HG03139 (cell line): ENCODE measurements at regions not wholly inside any gene's neighbourhood (a gene's known extent, or its start where the extent isn't known, plus 50 kb on each side); places are given as distances from the start of the nearest gene placed in this dataset.

ENCODE experiments used
- ATAC-seq: cut with Tn5 transposase; IDR thresholded peaks from one replicate; pipeline ENCODE4 v1.9.1; 2021; ENCODE audit not compliant: unreplicated experiment

- no peak for ATAC-seq
Observed at GRCh38 chr6:74956559-74957428, 249.1 kb downstream of the COL12A1 start.

GRCh38 chr6:74953708-74954107 is 252.1 kb downstream of the COL12A1 start:
- ATAC-seq, result no peak

GRCh38 chr6:74946961-74947360 is 258.9 kb downstream of the COL12A1 start:
- ATAC-seq, result no peak

- ATAC-seq, result no peak
Observed at GRCh38 chr6:74942130-74942529, 263.7 kb downstream of the COL12A1 start.

GRCh38 chr6:74941424-74941823 is 264.4 kb downstream of the COL12A1 start:
- no peak for ATAC-seq

GRCh38 chr6:74939721-74940620 is 265.9 kb downstream of the COL12A1 start:
- no peak for ATAC-seq

GRCh38 chr6:74939151-74939708 is 266.6 kb downstream of the COL12A1 start:
- ATAC-seq, result no peak

GRCh38 chr6:74937936-74938335 is 267.9 kb downstream of the COL12A1 start:
- no peak for ATAC-seq

- no peak for ATAC-seq
Observed at GRCh38 chr6:74936886-74937285, 269.0 kb downstream of the COL12A1 start.

- no peak for ATAC-seq
Observed at GRCh38 chr6:74932232-74932888, 273.5 kb downstream of the COL12A1 start.

GRCh38 chr6:74931558-74931957 is 274.3 kb downstream of the COL12A1 start:
- no peak for ATAC-seq

- ATAC-seq, result no peak
Observed at GRCh38 chr6:74928203-74928602, 277.6 kb downstream of the COL12A1 start.

GRCh38 chr6:74927299-74927698 is 278.6 kb downstream of the COL12A1 start:
- ATAC-seq, result no peak

- peak; percentile 96 for ATAC-seq
Observed at GRCh38 chr6:74925683-74926082, 280.2 kb downstream of the COL12A1 start.

GRCh38 chr6:74914888-74915287 is 291.0 kb downstream of the COL12A1 start:
- ATAC-seq, result no peak

- no peak for ATAC-seq
Observed at GRCh38 chr6:74912234-74912633, 293.6 kb downstream of the COL12A1 start.

GRCh38 chr6:74902846-74903245 is 303.0 kb downstream of the COL12A1 start:
- ATAC-seq, result no peak

- ATAC-seq, result no peak
Observed at GRCh38 chr6:74902089-74902488, 303.8 kb downstream of the COL12A1 start.

GRCh38 chr6:74901576-74901975 is 304.3 kb downstream of the COL12A1 start:
- no peak for ATAC-seq

GRCh38 chr6:74899416-74899815 is 306.4 kb downstream of the COL12A1 start:
- ATAC-seq, result no peak

GRCh38 chr6:74892091-74892490 is 313.8 kb downstream of the COL12A1 start:
- ATAC-seq, result no peak
